Stromal cell of bone marrow (primary cell): ENCODE measurements at regions not wholly inside any gene's neighbourhood (a gene's known extent, or its start where the extent isn't known, plus 50 kb on each side); places are given as distances from the start of the nearest gene placed in this dataset.
"Not testable (repeated sequence)": the region's sequence is repeated elsewhere in the genome, so short reads cannot be mapped to it uniquely, and the experiment has no call there.

Source experiments
- DNase-seq: peaks from one replicate; pipeline ENCODE4 v3.0.0-alpha.2; 2012; ENCODE audit warnings: low read depth

GRCh38 chr3:20325563-20325962 is 139.6 kb upstream of the SGO1 start:
- no peak for DNase-seq

- DNase-seq, result no peak
Observed at GRCh38 chr3:20324664-20325478, 138.9 kb upstream of the SGO1 start.

GRCh38 chr3:20323307-20323927 is 137.4 kb upstream of the SGO1 start:
- DNase-seq, result no peak

- no peak for DNase-seq
Observed at GRCh38 chr3:20322085-20322484, 136.1 kb upstream of the SGO1 start.

- DNase-seq, result no peak
Observed at GRCh38 chr3:20321391-20322047, 135.5 kb upstream of the SGO1 start.

GRCh38 chr3:20320489-20320888 is 134.5 kb upstream of the SGO1 start:
- no peak for DNase-seq

- no peak for DNase-seq
Observed at GRCh38 chr3:20319551-20319950, 133.5 kb upstream of the SGO1 start.

- no peak for DNase-seq
Observed at GRCh38 chr3:20317616-20318015, 131.6 kb upstream of the SGO1 start.

GRCh38 chr3:20316238-20316637 is 130.2 kb upstream of the SGO1 start:
- peak; percentile 8 for DNase-seq

GRCh38 chr3:20310629-20311028 is 124.6 kb upstream of the SGO1 start:
- DNase-seq, result peak; percentile 32

GRCh38 chr3:20307383-20307782 is 121.4 kb upstream of the SGO1 start:
- no peak for DNase-seq

GRCh38 chr3:20305647-20306046 is 119.6 kb upstream of the SGO1 start:
- no peak for DNase-seq

- DNase-seq, result no peak
Observed at GRCh38 chr3:20302766-20303165, 116.8 kb upstream of the SGO1 start.

GRCh38 chr3:20288050-20288449 is 102.0 kb upstream of the SGO1 start:
- no peak for DNase-seq

- no peak for DNase-seq
Observed at GRCh38 chr3:20280257-20280656, 94.3 kb upstream of the SGO1 start.

- DNase-seq, result not testable (repeated sequence)
Observed at GRCh38 chr3:20265977-20266376, 80.0 kb upstream of the SGO1 start.

- no peak for DNase-seq
Observed at GRCh38 chr3:20264900-20265567, 79.0 kb upstream of the SGO1 start.

- no peak for DNase-seq
Observed at GRCh38 chr3:20258371-20258770, 72.4 kb upstream of the SGO1 start.

- no peak for DNase-seq
Observed at GRCh38 chr3:20256144-20256543, 70.1 kb upstream of the SGO1 start.

GRCh38 chr3:20254268-20255117 is 68.5 kb upstream of the SGO1 start:
- DNase-seq, result no peak

GRCh38 chr3:20250786-20251185 is 64.8 kb upstream of the SGO1 start:
- no peak for DNase-seq

GRCh38 chr3:20250314-20250713 is 64.3 kb upstream of the SGO1 start:
- no peak for DNase-seq
